Mesenchymal stem cell (in vitro differentiated cells and primary cell): ENCODE measurements at regions not wholly inside any gene's neighbourhood (a gene's known extent, or its start where the extent isn't known, plus 50 kb on each side); places are given as distances from the start of the nearest gene placed in this dataset.
"Not testable (repeated sequence)": the region's sequence is repeated elsewhere in the genome, so short reads cannot be mapped to it uniquely, and the experiment has no call there.

ENCODE experiments used
- DNase-seq: peaks from one replicate; pipeline ENCODE4 v3.0.0-alpha.2; 2013
- H2AFZ ChIP-seq: one replicate; pipeline ENCODE4 v1.6.1; 2013; ENCODE audit warnings: low read depth, mild to moderate bottlenecking, control low read depth, inconsistent platforms, low read length, moderate library complexity
- H2AK5ac ChIP-seq: 2 replicates; pipeline ENCODE4 v1.6.1; 2013; ENCODE audit warnings: low read length, moderate library complexity, mild to moderate bottlenecking, inconsistent platforms; ENCODE audit not compliant: severe bottlenecking
- H2BK120ac ChIP-seq: one replicate; pipeline ENCODE4 v1.6.1; 2013; ENCODE audit warnings: low read depth, mild to moderate bottlenecking, inconsistent platforms, low read length, moderate library complexity
- H2BK12ac ChIP-seq, 2 experiments: one replicate each; pipeline ENCODE4 v1.6.1; 2013; ENCODE audit warnings: inconsistent platforms in 2 of 2, low read length in 2 of 2, mild to moderate bottlenecking in 2 of 2, moderate library complexity in 2 of 2, control low read depth in 1 of 2
- H2BK15ac ChIP-seq: one replicate; pipeline ENCODE4 v1.6.1; 2013; ENCODE audit warnings: mild to moderate bottlenecking, low read depth, inconsistent platforms; ENCODE audit not compliant: poor library complexity, severe bottlenecking
- H2BK5ac ChIP-seq: 2 replicates; pipeline ENCODE4 v1.6.1; 2013; ENCODE audit warnings: low read depth, mild to moderate bottlenecking, low read length, control low read depth, inconsistent platforms; ENCODE audit not compliant: poor library complexity, severe bottlenecking
- H3K14ac ChIP-seq, 2 experiments: one replicate each; pipeline ENCODE4 v1.6.1; 2013; ENCODE audit warnings: inconsistent platforms in 2 of 2, low read length in 2 of 2, control low read depth in 1 of 2, mild to moderate bottlenecking in 1 of 2, moderate library complexity in 1 of 2
- H3K18ac ChIP-seq, 2 experiments: one replicate each; pipeline ENCODE4 v1.6.1; 2013; ENCODE audit warnings: inconsistent platforms in 2 of 2, low read length in 2 of 2, control low read depth in 1 of 2, low read depth in 1 of 2, mild to moderate bottlenecking in 1 of 2
- H3K23ac ChIP-seq, 2 experiments: one replicate each; pipeline ENCODE4 v1.6.1; 2013; ENCODE audit warnings: inconsistent platforms in 2 of 2, low read length in 2 of 2, mild to moderate bottlenecking in 2 of 2, moderate library complexity in 2 of 2, control low read depth in 1 of 2
- H3K27ac ChIP-seq: 2 replicates; pipeline ENCODE4 v1.5.1; 2013; ENCODE audit warnings: mild to moderate bottlenecking, moderate library complexity, low read length, control low read depth, inconsistent platforms; ENCODE audit not compliant: poor library complexity, severe bottlenecking
- H3K27me3 ChIP-seq, 2 experiments: 2 replicates each; pipeline versions ENCODE4 v1.6.1 to v1.7.0; 2013; ENCODE audit warnings: low read length in 2 of 2, mild to moderate bottlenecking in 2 of 2, moderate library complexity in 2 of 2, control low read depth in 1 of 2, inconsistent platforms in 1 of 2; ENCODE audit not compliant: control insufficient read depth in 1 of 2, insufficient read depth in 1 of 2
- H3K36me3 ChIP-seq, 2 experiments: 2 replicates each; pipeline versions ENCODE4 v1.6.1 to v1.7.0; 2013; ENCODE audit warnings: low read length in 2 of 2, control low read depth in 1 of 2, inconsistent platforms in 1 of 2, low read depth in 1 of 2, mild to moderate bottlenecking in 1 of 2; ENCODE audit not compliant: insufficient read depth in 2 of 2, control insufficient read depth in 1 of 2
- H3K4ac ChIP-seq, 2 experiments: one replicate each; pipeline ENCODE4 v1.6.1; 2013; ENCODE audit warnings: inconsistent platforms in 2 of 2, low read length in 2 of 2, mild to moderate bottlenecking in 2 of 2, moderate library complexity in 2 of 2, control low read depth in 1 of 2, low read depth in 1 of 2
- H3K4me1 ChIP-seq: 2 replicates; pipeline ENCODE4 v1.6.1; 2013; ENCODE audit warnings: low read depth, low read length, control low read depth; ENCODE audit not compliant: control insufficient read depth, insufficient read depth
- H3K4me2 ChIP-seq: 2 replicates; pipeline ENCODE4 v1.6.1; 2013; ENCODE audit warnings: low read length, mild to moderate bottlenecking, inconsistent platforms; ENCODE audit not compliant: poor library complexity, severe bottlenecking
- H3K4me3 ChIP-seq, 2 experiments: 2 replicates each; pipeline versions ENCODE4 v1.5.1 to v1.7.0; 2013; ENCODE audit warnings: low read length in 2 of 2, mild to moderate bottlenecking in 2 of 2, control low read depth in 1 of 2, low read depth in 1 of 2; ENCODE audit not compliant: insufficient read depth in 1 of 2
- H3K79me1 ChIP-seq: replicated peaks from 2 replicates; pipeline ENCODE4 v1.6.1; 2013; ENCODE audit warnings: mild to moderate bottlenecking, control low read depth, low read length, inconsistent platforms; ENCODE audit not compliant: poor library complexity, severe bottlenecking
- H3K9ac ChIP-seq: 2 replicates; pipeline ENCODE4 v1.7.0; 2013; ENCODE audit warnings: mild to moderate bottlenecking, low read length, moderate library complexity
- H3K9me3 ChIP-seq: 2 replicates; pipeline ENCODE4 v1.7.0; 2013; ENCODE audit warnings: mild to moderate bottlenecking, low read length; ENCODE audit not compliant: control insufficient read depth
- H4K8ac ChIP-seq: one replicate; pipeline ENCODE4 v1.6.1; 2013; ENCODE audit warnings: inconsistent platforms, mild to moderate bottlenecking, low read length, moderate library complexity
- H4K91ac ChIP-seq: one replicate; pipeline ENCODE4 v1.6.1; 2013; ENCODE audit warnings: mild to moderate bottlenecking, low read length, inconsistent platforms
- WGBS: methylation state at CpG from one replicate; pipeline ENCODE4 v1.1.7; 2013; ENCODE audit warnings: mixed read lengths; 5-methylcytosine and 5-hydroxymethylcytosine counted together

DNA sequence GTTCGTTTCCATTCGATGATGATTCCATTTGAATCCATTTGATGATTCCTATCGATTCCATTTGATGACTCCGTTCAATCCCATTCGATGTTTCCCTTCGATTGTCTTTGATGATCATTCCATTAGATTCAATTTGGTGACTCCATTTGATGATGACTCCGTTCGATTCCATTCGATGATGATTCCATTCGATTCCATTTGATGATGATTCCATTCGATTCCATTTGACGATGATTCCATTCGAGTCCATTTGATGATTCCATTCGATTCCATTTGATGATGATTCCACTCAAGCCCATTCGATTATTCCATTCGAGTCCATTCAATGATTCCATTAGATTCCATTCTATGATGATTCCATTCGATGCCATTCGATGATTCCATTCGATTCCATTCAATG, 2730.6 kb downstream of the RPIA start:
- not testable (repeated sequence) for H3K9ac ChIP-seq, H4K91ac ChIP-seq, H3K18ac ChIP-seq, H2BK15ac ChIP-seq, H2BK12ac ChIP-seq, H2BK120ac ChIP-seq, H2BK5ac ChIP-seq, DNase-seq, H3K14ac ChIP-seq, H3K36me3 ChIP-seq, H3K27me3 ChIP-seq, H3K4me1 ChIP-seq, H3K79me1 ChIP-seq, H2AFZ ChIP-seq, H3K27ac ChIP-seq, H4K8ac ChIP-seq, H3K4me3 ChIP-seq, H3K4me2 ChIP-seq, H2AK5ac ChIP-seq, H3K4ac ChIP-seq, H3K23ac ChIP-seq
- peaks cover 27% of the 10 kb centered on the region for H3K9me3 ChIP-seq
- 84% methylated on average over 19 of the region's 19 CpGs for WGBS

DNA sequence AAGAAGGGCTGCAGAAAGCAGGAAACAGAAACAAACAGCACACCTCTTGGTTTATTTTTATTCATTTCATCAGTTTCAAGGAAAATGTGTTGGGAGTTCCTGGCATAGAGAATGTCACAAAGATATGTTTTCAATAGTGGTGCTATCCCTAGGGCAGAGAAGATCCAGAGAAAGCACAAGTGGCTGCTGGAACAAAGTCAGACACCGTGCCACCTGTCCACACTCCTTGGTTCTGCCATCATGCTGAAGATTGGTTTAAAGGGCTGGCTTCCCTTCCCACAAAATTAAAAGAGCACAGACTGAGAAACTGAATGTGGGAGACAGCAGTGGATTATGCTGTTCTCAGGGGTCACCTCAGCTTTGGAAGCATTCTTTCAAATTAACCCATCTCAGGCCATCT, 2735.7 kb downstream of the RPIA start:
- H3K9me3 ChIP-seq = peaks cover 13% of the 10 kb centered on the region
- not testable (repeated sequence) for H3K4me1 ChIP-seq, H4K91ac ChIP-seq, H3K27me3 ChIP-seq, H3K79me1 ChIP-seq, H4K8ac ChIP-seq, H3K4me2 ChIP-seq, H2BK15ac ChIP-seq, H2BK12ac ChIP-seq, H2AK5ac ChIP-seq, H3K27ac ChIP-seq, H3K4me3 ChIP-seq, H2BK5ac ChIP-seq, DNase-seq, H3K14ac ChIP-seq, H3K18ac ChIP-seq, H3K36me3 ChIP-seq, H2BK120ac ChIP-seq, H3K4ac ChIP-seq, H3K23ac ChIP-seq, H2AFZ ChIP-seq, H3K9ac ChIP-seq
- WGBS = 30% methylated on average over 1 of the region's 1 CpG

- not testable (repeated sequence) for H2AK5ac ChIP-seq, H3K4me1 ChIP-seq, H2BK15ac ChIP-seq, H3K23ac ChIP-seq, H2BK120ac ChIP-seq, H4K91ac ChIP-seq, H3K9me3 ChIP-seq, H3K36me3 ChIP-seq, H3K18ac ChIP-seq, DNase-seq, H2BK5ac ChIP-seq, H3K27ac ChIP-seq, H3K14ac ChIP-seq, H3K79me1 ChIP-seq, H2BK12ac ChIP-seq, H3K9ac ChIP-seq, H4K8ac ChIP-seq, H3K4me2 ChIP-seq, H3K4ac ChIP-seq, H2AFZ ChIP-seq
- H3K4me3 ChIP-seq = peak overlapping the region in 1 of 2 experiments; percentile 69
- peaks cover 0 to 13% of the 10 kb centered on the region in 2 experiments for H3K27me3 ChIP-seq
- WGBS = 86% methylated on average over 28 of the region's 29 CpGs
These were observed 2750.4 kb downstream of the RPIA start for GRCh38 chr2:91441932-91442245.

DNA sequence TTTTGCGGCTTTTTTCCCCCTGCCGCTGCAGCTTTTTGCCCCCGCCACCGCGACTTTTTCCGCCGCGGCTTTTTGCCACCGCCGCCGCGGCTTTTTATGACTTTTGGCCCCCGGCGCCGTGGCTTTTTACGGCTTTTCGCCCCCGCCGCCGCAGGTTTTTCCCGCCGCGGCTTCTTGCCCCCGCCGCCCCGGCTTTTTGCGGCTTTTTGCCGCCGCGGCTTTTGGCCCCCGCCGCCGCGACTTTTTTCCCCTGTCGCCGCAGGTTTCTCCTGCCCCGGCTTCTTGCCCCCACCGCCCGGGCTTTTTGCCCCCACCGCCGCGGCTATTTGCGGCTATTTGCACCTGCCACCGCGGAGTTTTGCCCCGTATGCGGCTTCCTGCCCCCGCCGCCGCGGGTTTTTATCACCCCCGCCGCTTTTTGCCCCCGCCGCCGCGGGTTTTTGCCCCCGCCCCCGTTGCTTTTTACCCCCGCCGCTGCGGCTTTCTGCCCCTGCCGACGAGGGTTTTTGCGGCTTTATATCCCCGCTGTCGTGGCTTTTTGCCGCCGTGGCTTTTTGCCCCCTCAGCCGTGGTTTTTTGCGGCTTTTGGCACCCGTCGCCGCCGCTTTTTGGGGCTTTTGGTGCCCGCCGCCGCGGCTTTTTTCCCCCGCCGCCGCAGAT, 2750.9 kb downstream of the RPIA start:
- no peak overlapping the region for H3K4ac ChIP-seq
- H4K91ac ChIP-seq = no peak overlapping the region
- H2BK12ac ChIP-seq = no peak overlapping the region
- H3K23ac ChIP-seq = no peak overlapping the region
- no peak overlapping the region for H2AFZ ChIP-seq
- H3K27me3 ChIP-seq = peaks cover 0 to 13% of the 10 kb centered on the region in 2 experiments
- peak overlapping the region; percentile 0 to 69 for H3K4me3 ChIP-seq
- H4K8ac ChIP-seq = no peak overlapping the region
- no peak overlapping the region for H2BK15ac ChIP-seq
- no peak overlapping the region for H2BK5ac ChIP-seq
- no peak overlapping the region for H2AK5ac ChIP-seq
- H3K79me1 ChIP-seq = no peaks in the 10 kb centered on the region
- no peaks in the 10 kb centered on the region for H3K36me3 ChIP-seq
- 74% methylated on average over 82 of the region's 82 CpGs for WGBS
- DNase-seq = no peak
- no peak overlapping the region for H2BK120ac ChIP-seq
- H3K18ac ChIP-seq = no peak overlapping the region
- H3K9me3 ChIP-seq = no peaks in the 10 kb centered on the region
- no peak overlapping the region for H3K14ac ChIP-seq
- H3K4me2 ChIP-seq = no peak overlapping the region
- no peak overlapping the region for H3K27ac ChIP-seq
- H3K4me1 ChIP-seq = no peaks in the 10 kb centered on the region
- no peak overlapping the region for H3K9ac ChIP-seq
